Hepatocyte (in vitro differentiated cells): ENCODE measurements at regions not wholly inside any gene's neighbourhood (a gene's known extent, or its start where the extent isn't known, plus 50 kb on each side); places are given as distances from the start of the nearest gene placed in this dataset.

Source experiments
- CTCF ChIP-seq: fragments of 200-600 bp; sonication (generic); IDR thresholded peaks from 2 replicates; pipeline ENCODE4 v1.5.1; 2016; ENCODE audit warnings: antibody characterized with exemption, mild to moderate bottlenecking; ENCODE audit not compliant: poor library complexity
- EZH2 ChIP-seq: fragments of 200-600 bp; sonication (generic); IDR thresholded peaks from 2 replicates; pipeline ENCODE4 v1.6.1; 2016; ENCODE audit warnings: antibody characterized with exemption, mild to moderate bottlenecking, borderline replicate concordance

- TF ChIP-seq CTCF (no peak), EZH2 (no peak)
Observed at GRCh38 chr13:109694972-109695371, 91.4 kb downstream of the IRS2 start.
